CD4-positive, alpha-beta T cell treated with Interleukin-15 for 1 hour (primary cell): ENCODE measurements at regions not wholly inside any gene's neighbourhood (a gene's known extent, or its start where the extent isn't known, plus 50 kb on each side); places are given as distances from the start of the nearest gene placed in this dataset.
A peak's percentile ranks its signal among the peaks of the same experiment; 100 is the strongest.
"Not testable (repeated sequence)": the region's sequence is repeated elsewhere in the genome, so short reads cannot be mapped to it uniquely, and the experiment has no call there.

Experiments
- DNase-seq: peaks from one replicate; pipeline ENCODE4 v3.0.0-alpha.2; 2020

GRCh38 chr10:11403646-11404045 is 207.8 kb downstream of the USP6NL start:
- DNase-seq = not testable (repeated sequence)

GRCh38 chr10:11403116-11403515 is 208.3 kb downstream of the USP6NL start:
- peak; percentile 71 for DNase-seq

GRCh38 chr10:11402392-11402791 is 209.1 kb downstream of the USP6NL start:
- no peak for DNase-seq

- DNase-seq = no peak
Observed at GRCh38 chr10:11401264-11402235, 209.9 kb downstream of the USP6NL start.

- DNase-seq = no peak
Observed at GRCh38 chr10:11397980-11398580, 213.4 kb downstream of the USP6NL start.

- DNase-seq = no peak
Observed at GRCh38 chr10:11397077-11397965, 214.1 kb downstream of the USP6NL start.

- no peak for DNase-seq
Observed at GRCh38 chr10:11396311-11396955, 215.0 kb downstream of the USP6NL start.

GRCh38 chr10:11395581-11396310 is 215.7 kb downstream of the USP6NL start:
- DNase-seq = no peak

GRCh38 chr10:11395161-11395560 is 216.3 kb downstream of the USP6NL start:
- DNase-seq = no peak

GRCh38 chr10:11393858-11394257 is 217.6 kb downstream of the USP6NL start:
- no peak for DNase-seq

- no peak for DNase-seq
Observed at GRCh38 chr10:11392776-11393175, 218.7 kb downstream of the USP6NL start.

GRCh38 chr10:11388996-11389395 is 222.5 kb downstream of the USP6NL start:
- no peak for DNase-seq

GRCh38 chr10:11387551-11388222 is 223.8 kb downstream of the USP6NL start:
- no peak for DNase-seq

- DNase-seq = no peak
Observed at GRCh38 chr10:11387044-11387443, 224.4 kb downstream of the USP6NL start.
